Keratinocyte (primary cell): ENCODE measurements at regions not wholly inside any gene's neighbourhood (a gene's known extent, or its start where the extent isn't known, plus 50 kb on each side); places are given as distances from the start of the nearest gene placed in this dataset.

Experiments
- DNase-seq: peaks from one replicate; pipeline ENCODE4 v3.0.0-alpha.2; 2011; ENCODE audit warnings: low read depth, missing footprints, low spot score
- FAIRE-seq: peaks from 2 replicates; lab custom pipeline; 2011; peaks lifted over from hg19 to GRCh38; lab: Jason Lieb, UNC
- H2AFZ ChIP-seq: 2 replicates; pipeline ENCODE4 v1.6.0; 2012; ENCODE audit warnings: low read length, control low read depth, inconsistent platforms; ENCODE audit not compliant: control insufficient read depth
- H3K27ac ChIP-seq: 2 replicates; pipeline ENCODE4 v1.5.1; 2011; ENCODE audit warnings: low read length; ENCODE audit not compliant: control insufficient read depth, insufficient read depth
- H3K27me3 ChIP-seq: 3 replicates; pipeline ENCODE4 v1.6.0; 2011; ENCODE audit warnings: low read length; ENCODE audit not compliant: control insufficient read depth, insufficient read depth; ENCODE audit errors: extremely low read depth
- H3K36me3 ChIP-seq, 2 experiments: 2 replicates in 1 of 2; 3 replicates in 1 of 2; pipeline ENCODE4 v1.5.1; 2011; ENCODE audit warnings: low read length in 2 of 2, mild to moderate bottlenecking in 1 of 2; ENCODE audit not compliant: control insufficient read depth in 2 of 2, insufficient read depth in 2 of 2; ENCODE audit errors: extremely low read depth in 1 of 2
- H3K4me1 ChIP-seq: 3 replicates; pipeline ENCODE4 v1.5.1; 2011; ENCODE audit warnings: low read length; ENCODE audit not compliant: control insufficient read depth, insufficient read depth; ENCODE audit errors: extremely low read depth
- H3K4me2 ChIP-seq: 3 replicates; pipeline ENCODE4 v1.6.0; 2011; ENCODE audit warnings: low read depth, low read length; ENCODE audit not compliant: control insufficient read depth, insufficient read depth; ENCODE audit errors: extremely low read depth
- H3K4me3 ChIP-seq, 3 experiments: fragments of 200-600 bp in 1 of 3; sonication (generic) in 1 of 3; 2 replicates in 2 of 3; 3 replicates in 1 of 3; pipeline ENCODE4 v1.5.1; 2011 to 2016; ENCODE audit warnings: low read length in 3 of 3, mild to moderate bottlenecking in 3 of 3, control low read depth in 2 of 3, inconsistent platforms in 1 of 3, low read depth in 1 of 3, mixed read lengths in 1 of 3, mixed run types in 1 of 3, moderate library complexity in 1 of 3; ENCODE audit not compliant: control insufficient read depth in 2 of 3, insufficient read depth in 2 of 3; ENCODE audit errors: extremely low read depth in 1 of 3
- H3K79me2 ChIP-seq: 2 replicates; pipeline ENCODE4 v1.6.0; 2012; ENCODE audit warnings: low read length; ENCODE audit not compliant: control insufficient read depth, insufficient read depth
- H3K9ac ChIP-seq: 3 replicates; pipeline ENCODE4 v1.6.0; 2011; ENCODE audit warnings: low read length; ENCODE audit not compliant: control insufficient read depth, insufficient read depth; ENCODE audit errors: extremely low read depth
- H3K9me1 ChIP-seq: 3 replicates; pipeline ENCODE4 v1.6.0; 2011; ENCODE audit warnings: low read length; ENCODE audit not compliant: control insufficient read depth, insufficient read depth; ENCODE audit errors: extremely low read depth
- H3K9me3 ChIP-seq: 2 replicates; pipeline ENCODE4 v1.5.1; 2012; ENCODE audit warnings: low read depth, low read length; ENCODE audit not compliant: control insufficient read depth
- H4K20me1 ChIP-seq: 3 replicates; pipeline ENCODE4 v1.6.0; 2011; ENCODE audit warnings: low read length; ENCODE audit not compliant: control insufficient read depth, insufficient read depth; ENCODE audit errors: extremely low read depth
- CTCF ChIP-seq, 3 experiments: IDR thresholded peaks in 1 of 3; conservative IDR thresholded peaks in 1 of 3; optimal IDR thresholded peaks in 1 of 3; 2 replicates in 2 of 3; 3 replicates in 1 of 3; pipeline versions ENCODE3 to v1.5.1; 2011; ENCODE audit warnings: low read length in 3 of 3, mild to moderate bottlenecking in 3 of 3, moderate library complexity in 2 of 3, control low read depth in 1 of 3, inconsistent platforms in 1 of 3; ENCODE audit not compliant: insufficient read depth in 2 of 3; ENCODE audit errors: extremely low read depth in 1 of 3
- EZH2 ChIP-seq: IDR thresholded peaks from one replicate; pipeline ENCODE4 v1.6.1; 2012; ENCODE audit warnings: inconsistent platforms, mild to moderate bottlenecking, low read length, moderate library complexity
- dilution Hi-C: fragments of 300-500 bp; cut with MboI; formaldehyde crosslinking; loops from one replicate; pipeline ENCODE4 v1.7.0; 2020; ENCODE audit warnings: low sequenced_read_pairs; ENCODE audit not compliant: extremely low pct_ligation_motif_present

GRCh38 chr5:99247346-99247745, 318.5 kb upstream of the CHD1 start:
- no peak for DNase-seq
- Histone ChIP-seq H3K9me3 (no peaks in the 10 kb centered on the region), H3K9ac (no peak overlapping the region), H3K79me2 (no peaks in the 10 kb centered on the region), H3K36me3 (no peaks in the 10 kb centered on the region), H3K27ac (no peak overlapping the region), H3K27me3 (no peaks in the 10 kb centered on the region), H4K20me1 (no peaks in the 10 kb centered on the region), H3K4me2 (no peak overlapping the region), H3K4me3 (no peak overlapping the region), H3K9me1 (no peaks in the 10 kb centered on the region), H3K4me1 (no peaks in the 10 kb centered on the region), H2AFZ (no peak overlapping the region)
- dilution Hi-C loops = no loop called here
- FAIRE-seq = no peak
- TF ChIP-seq EZH2 (no peak), CTCF (optimal IDR thresholded peaks at IDR 0.05 in 1 of 3, IDR thresholded peaks at IDR 0.05 in 1 of 3, conservative IDR thresholded peaks at IDR 0.05 in 1 of 3; ENCODE audit: extremely low read depth in 1 of 3, insufficient read depth in 2 of 3, low read length in 3 of 3) (no peak)

DNA sequence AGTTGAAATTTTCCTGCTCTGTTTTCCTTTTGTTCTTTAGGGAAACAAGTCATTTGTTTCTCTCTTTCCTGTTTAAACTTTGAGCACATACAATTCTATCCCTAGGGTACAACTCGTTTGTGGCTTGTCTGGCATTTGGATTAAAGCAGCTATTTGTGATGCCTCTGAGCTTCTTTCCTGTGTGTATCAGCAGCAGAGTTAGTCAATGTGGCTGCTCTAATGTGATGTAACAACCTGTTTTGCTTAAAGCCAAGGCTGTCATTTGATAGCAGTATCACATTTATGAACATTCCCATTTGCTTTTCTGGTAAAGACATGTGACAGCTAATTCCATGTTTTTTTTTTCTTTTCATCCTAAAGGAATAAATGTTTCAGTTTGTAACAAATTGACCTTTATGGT, 314.3 kb upstream of the CHD1 start:
- no peaks in the 10 kb centered on the region for H3K9me3 ChIP-seq
- no peaks in the 10 kb centered on the region for H3K79me2 ChIP-seq
- dilution Hi-C loops = no loop called here
- no peaks in the 10 kb centered on the region for H4K20me1 ChIP-seq
- no peaks in the 10 kb centered on the region for H3K9me1 ChIP-seq
- FAIRE-seq (no peak), DNase-seq (no peak)
- no peaks in the 10 kb centered on the region for H3K36me3 ChIP-seq
- H3K4me2 ChIP-seq = no peak overlapping the region
- H3K4me1 ChIP-seq = no peaks in the 10 kb centered on the region
- no peak overlapping the region for H3K27ac ChIP-seq
- no peaks in the 10 kb centered on the region for H3K27me3 ChIP-seq
- no peak overlapping the region for H2AFZ ChIP-seq
- TF ChIP-seq CTCF (optimal IDR thresholded peaks at IDR 0.05 in 1 of 3, IDR thresholded peaks at IDR 0.05 in 1 of 3, conservative IDR thresholded peaks at IDR 0.05 in 1 of 3; ENCODE audit: extremely low read depth in 1 of 3, insufficient read depth in 2 of 3, low read length in 3 of 3) = no peak
- TF ChIP-seq EZH2 = no peak
- H3K9ac ChIP-seq = no peak overlapping the region
- H3K4me3 ChIP-seq = no peak overlapping the region
